SU-DHL-6 (cell line): ENCODE measurements at regions not wholly inside any gene's neighbourhood (a gene's known extent, or its start where the extent isn't known, plus 50 kb on each side); places are given as distances from the start of the nearest gene placed in this dataset.

Experiments
- H2AFZ ChIP-seq: fragments of 200-600 bp; sonication (generic); 2 replicates; pipeline ENCODE4 v1.6.1; 2014; ENCODE audit warnings: low read depth, mild to moderate bottlenecking, moderate library complexity, mixed read lengths, antibody characterized with exemption, low read length; ENCODE audit not compliant: severe bottlenecking
- H3F3A ChIP-seq: fragments of 200-600 bp; shearing (Covaris generic); 2 replicates; pipeline ENCODE4 v1.6.0; 2016; ENCODE audit warnings: antibody characterized with exemption, mild to moderate bottlenecking; ENCODE audit not compliant: insufficient read depth
- H3K27ac ChIP-seq: fragments of 200-600 bp; sonication (generic); 2 replicates; pipeline ENCODE4 v1.5.1; 2016; ENCODE audit warnings: low read depth, mild to moderate bottlenecking, low read length, moderate library complexity, mixed read lengths
- H3K27me3 ChIP-seq: fragments of 200-600 bp; sonication (generic), shearing (Covaris generic); 2 replicates; pipeline ENCODE4 v1.6.0; 2014; ENCODE audit warnings: mild to moderate bottlenecking, low read length
- H3K36me3 ChIP-seq: fragments of 200-600 bp; sonication (generic); 2 replicates; pipeline ENCODE4 v1.6.1; 2014; ENCODE audit warnings: mild to moderate bottlenecking, low read length, mixed read lengths
- H3K4me2 ChIP-seq: fragments of 300-600, 200-600 bp; shearing (Covaris generic), sonication (generic); 2 replicates; pipeline ENCODE4 v1.6.0; 2014; ENCODE audit warnings: low read length, low read depth, mild to moderate bottlenecking; ENCODE audit not compliant: poor library complexity, severe bottlenecking
- H3K4me3 ChIP-seq: fragments of 200-600 bp; sonication (generic); 2 replicates; pipeline ENCODE4 v1.5.1; 2014; ENCODE audit warnings: antibody characterized with exemption, low read length, mild to moderate bottlenecking, mixed read lengths; ENCODE audit not compliant: insufficient read depth, poor library complexity, severe bottlenecking
- H3K79me2 ChIP-seq: fragments of 200-600 bp; sonication (generic); 2 replicates; pipeline ENCODE4 v1.6.1; 2014; ENCODE audit warnings: mild to moderate bottlenecking, low read length, moderate library complexity; ENCODE audit not compliant: insufficient read depth
- H3K9ac ChIP-seq: fragments of 200-600 bp; sonication (generic); 2 replicates; pipeline ENCODE4 v1.7.0; 2014; ENCODE audit warnings: mild to moderate bottlenecking, low read length
- H3K9me2 ChIP-seq: fragments of 200-600 bp; sonication (generic); replicated peaks from 2 replicates; pipeline ENCODE4 v1.6.1; 2014; ENCODE audit warnings: low read length; ENCODE audit not compliant: insufficient read depth
- H3K9me3 ChIP-seq: fragments of 200-600 bp; sonication (generic); 2 replicates; pipeline ENCODE4 v1.6.1; 2014; ENCODE audit warnings: low read length, mixed read lengths; ENCODE audit not compliant: insufficient read depth
- H4K20me1 ChIP-seq: fragments of 200-600 bp; sonication (generic); 2 replicates; pipeline ENCODE4 v1.6.1; 2014; ENCODE audit warnings: low read depth, mild to moderate bottlenecking, antibody characterized with exemption, low read length, moderate library complexity, mixed read lengths
- EZH2phosphoT487 ChIP-seq: fragments of 200-600 bp; sonication (generic), shearing (Covaris generic); conservative IDR thresholded peaks from 2 replicates; pipeline ENCODE4 v1.6.1; 2018; ENCODE audit warnings: mild to moderate bottlenecking, antibody characterized with exemption, low read length, moderate library complexity, mixed read lengths
- TF ChIP-seq, protein P1 (sequence below): fragments of 200-600 bp; sonication (generic); IDR thresholded peaks from one replicate; pipeline ENCODE4 v1.5.1; 2017; ENCODE audit warnings: antibody characterized with exemption, mild to moderate bottlenecking, low read length, moderate library complexity; ENCODE audit not compliant: insufficient read depth, poor library complexity, severe bottlenecking

DNA sequence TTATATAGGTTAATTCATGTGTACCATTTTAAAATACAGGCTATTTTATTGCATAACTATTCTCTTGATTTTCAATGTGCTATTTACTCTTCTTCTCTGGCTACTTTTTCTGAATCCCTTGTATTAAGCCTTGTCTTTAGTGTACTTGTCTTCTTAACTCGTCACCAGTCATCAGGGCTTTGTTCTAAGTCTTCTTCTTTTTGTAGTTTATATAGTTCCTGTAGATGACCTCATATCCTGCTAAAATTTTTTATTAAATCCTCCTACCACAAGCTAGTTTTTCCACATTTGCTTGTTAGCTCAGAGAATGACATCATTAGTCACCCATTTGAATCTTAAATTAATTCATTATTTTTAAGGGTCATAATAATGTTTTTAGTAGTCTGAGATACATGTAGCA is 1281.9 kb downstream of the KCNT2 start:
- Histone ChIP-seq H3K9ac (no peak overlapping the region), H3F3A (no peaks in the 10 kb centered on the region), H3K79me2 (no peaks in the 10 kb centered on the region), H3K9me2 (no peaks in the 10 kb centered on the region), H4K20me1 (no peaks in the 10 kb centered on the region), H3K27ac (no peak overlapping the region), H2AFZ (no peak overlapping the region), H3K36me3 (no peaks in the 10 kb centered on the region), H3K4me2 (no peak overlapping the region), H3K9me3 (no peaks in the 10 kb centered on the region), H3K4me3 (no peak overlapping the region), H3K27me3 (no peaks in the 10 kb centered on the region)
- TF ChIP-seq EZH2phosphoT487 = no peak
- TF ChIP-seq, protein P1, sequence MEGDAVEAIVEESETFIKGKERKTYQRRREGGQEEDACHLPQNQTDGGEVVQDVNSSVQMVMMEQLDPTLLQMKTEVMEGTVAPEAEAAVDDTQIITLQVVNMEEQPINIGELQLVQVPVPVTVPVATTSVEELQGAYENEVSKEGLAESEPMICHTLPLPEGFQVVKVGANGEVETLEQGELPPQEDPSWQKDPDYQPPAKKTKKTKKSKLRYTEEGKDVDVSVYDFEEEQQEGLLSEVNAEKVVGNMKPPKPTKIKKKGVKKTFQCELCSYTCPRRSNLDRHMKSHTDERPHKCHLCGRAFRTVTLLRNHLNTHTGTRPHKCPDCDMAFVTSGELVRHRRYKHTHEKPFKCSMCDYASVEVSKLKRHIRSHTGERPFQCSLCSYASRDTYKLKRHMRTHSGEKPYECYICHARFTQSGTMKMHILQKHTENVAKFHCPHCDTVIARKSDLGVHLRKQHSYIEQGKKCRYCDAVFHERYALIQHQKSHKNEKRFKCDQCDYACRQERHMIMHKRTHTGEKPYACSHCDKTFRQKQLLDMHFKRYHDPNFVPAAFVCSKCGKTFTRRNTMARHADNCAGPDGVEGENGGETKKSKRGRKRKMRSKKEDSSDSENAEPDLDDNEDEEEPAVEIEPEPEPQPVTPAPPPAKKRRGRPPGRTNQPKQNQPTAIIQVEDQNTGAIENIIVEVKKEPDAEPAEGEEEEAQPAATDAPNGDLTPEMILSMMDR = no peak

DNA sequence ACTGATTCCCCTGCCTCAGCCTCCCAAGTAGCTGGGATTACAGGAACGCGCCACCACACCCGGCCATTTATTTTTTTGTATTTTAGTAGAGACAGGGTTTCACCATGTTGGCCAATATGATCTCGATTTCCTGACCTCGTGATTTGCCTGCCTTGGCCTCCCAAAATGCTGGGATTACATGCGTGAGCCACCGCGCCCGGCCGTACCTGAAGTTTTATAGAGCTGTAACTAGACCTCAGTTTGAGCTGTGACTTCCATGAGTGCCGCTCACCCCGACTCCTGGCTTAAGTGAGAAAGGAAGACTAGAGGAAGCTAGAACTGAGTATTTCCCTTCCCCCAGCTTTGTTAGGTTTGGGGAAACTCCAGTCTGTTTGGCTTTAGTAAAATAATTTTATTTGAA is 1283.1 kb downstream of the KCNT2 start:
- Histone ChIP-seq H3K9me3 (no peaks in the 10 kb centered on the region), H3K36me3 (no peaks in the 10 kb centered on the region), H3K27me3 (no peaks in the 10 kb centered on the region), H3K4me3 (no peak overlapping the region), H3K4me2 (no peak overlapping the region), H3F3A (no peaks in the 10 kb centered on the region), H3K27ac (no peak overlapping the region), H4K20me1 (no peaks in the 10 kb centered on the region), H3K9me2 (no peaks in the 10 kb centered on the region), H3K9ac (no peak overlapping the region), H2AFZ (no peak overlapping the region), H3K79me2 (no peaks in the 10 kb centered on the region)
- TF ChIP-seq EZH2phosphoT487 = no peak
- TF ChIP-seq, protein P1 = no peak

DNA sequence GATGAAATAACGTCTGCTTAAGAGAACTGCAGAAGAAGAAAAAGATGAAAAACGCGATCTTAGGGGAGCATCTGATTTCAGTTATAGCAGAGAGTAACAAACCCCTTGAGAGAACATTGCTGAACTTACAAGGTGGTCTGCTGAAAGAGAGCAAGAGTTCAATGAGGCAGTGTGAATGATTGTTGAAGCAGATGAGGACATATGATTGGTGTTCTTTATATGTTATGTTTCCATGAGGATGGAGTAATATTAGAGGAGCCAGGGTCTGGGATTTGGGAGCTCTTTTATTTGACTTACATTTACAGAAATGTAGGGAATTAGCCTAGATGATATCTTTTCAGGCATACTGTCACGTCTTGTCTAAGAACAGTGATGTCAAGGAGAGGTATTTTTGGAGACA is 1302.0 kb downstream of the KCNT2 start:
- no peaks in the 10 kb centered on the region for H3K36me3 ChIP-seq
- H3K27ac ChIP-seq = no peak overlapping the region
- no peak overlapping the region for H3K4me2 ChIP-seq
- no peaks in the 10 kb centered on the region for H3K9me2 ChIP-seq
- no peaks in the 10 kb centered on the region for H3K79me2 ChIP-seq
- no peaks in the 10 kb centered on the region for H3K9me3 ChIP-seq
- no peak for TF ChIP-seq EZH2phosphoT487
- TF ChIP-seq, protein P1 = no peak
- H3K9ac ChIP-seq = no peak overlapping the region
- H3K27me3 ChIP-seq = no peaks in the 10 kb centered on the region
- H2AFZ ChIP-seq = peak overlapping the region; percentile 62
- H3K4me3 ChIP-seq = no peak overlapping the region
- no peaks in the 10 kb centered on the region for H4K20me1 ChIP-seq
- no peaks in the 10 kb centered on the region for H3F3A ChIP-seq
